Keratinocyte (primary cell): ENCODE measurements at regions not wholly inside any gene's neighbourhood (a gene's known extent, or its start where the extent isn't known, plus 50 kb on each side); places are given as distances from the start of the nearest gene placed in this dataset.

Source experiments
- CTCF ChIP-seq, 3 experiments: IDR thresholded peaks in 1 of 3; conservative IDR thresholded peaks in 1 of 3; optimal IDR thresholded peaks in 1 of 3; 2 replicates in 2 of 3; 3 replicates in 1 of 3; pipeline versions ENCODE3 to v1.5.1; 2011; ENCODE audit warnings: low read length in 3 of 3, mild to moderate bottlenecking in 3 of 3, moderate library complexity in 2 of 3, control low read depth in 1 of 3, inconsistent platforms in 1 of 3; ENCODE audit not compliant: insufficient read depth in 2 of 3; ENCODE audit errors: extremely low read depth in 1 of 3
- EZH2 ChIP-seq: IDR thresholded peaks from one replicate; pipeline ENCODE4 v1.6.1; 2012; ENCODE audit warnings: inconsistent platforms, mild to moderate bottlenecking, low read length, moderate library complexity

- TF ChIP-seq CTCF (optimal IDR thresholded peaks at IDR 0.05 in 1 of 3, IDR thresholded peaks at IDR 0.05 in 1 of 3, conservative IDR thresholded peaks at IDR 0.05 in 1 of 3; ENCODE audit: extremely low read depth in 1 of 3, insufficient read depth in 2 of 3, low read length in 3 of 3), result no peak
- no peak for TF ChIP-seq EZH2
Observed at GRCh38 chr1:2886631-2887030, 85.1 kb upstream of the TTC34 start.
